ENCODE measurements at regions not wholly inside any gene's neighbourhood (a gene's known extent, or its start where the extent isn't known, plus 50 kb on each side); places are given as distances from the start of the nearest gene placed in this dataset.
"Not testable (repeated sequence)": the region's sequence is repeated elsewhere in the genome, so short reads cannot be mapped to it uniquely, and the experiment has no call there.

- peak; percentile 42 to 74 for DNase-seq
- WGBS, 2 donors = 69% methylated on average over 27 of the region's 27 CpGs
Observed at GRCh38 chr14:104304451-104305351, 166.3 kb downstream of the KIF26A start.

GRCh38 chr14:104305511-104306449 is 167.4 kb downstream of the KIF26A start:
- Histone ChIP-seq H3K27ac (ENCODE audit: low read depth in 1 of 2, low read length in 2 of 2) (no peak overlapping the region), H3K4me3 (ENCODE audit: low read length in 2 of 2) (no peak overlapping the region), H3K36me3 (ENCODE audit: control insufficient read depth in 1 of 2, insufficient read depth in 2 of 2, low read length in 1 of 2) (no peaks in the 10 kb centered on the region), H3K9me3 (ENCODE audit: control insufficient read depth, low read length) (no peaks in the 10 kb centered on the region), H3K4me1 (ENCODE audit: control insufficient read depth in 1 of 2, insufficient read depth in 2 of 2, low read length in 2 of 2) (no peaks in the 10 kb centered on the region), H3K27me3 (ENCODE audit: control insufficient read depth in 1 of 2, insufficient read depth in 2 of 2, low read length in 1 of 2) (no peaks in the 10 kb centered on the region)
- WGBS, 2 donors = 81 to 85% methylated on average over 29 of the region's 29 CpGs
- ATAC-seq (ENCODE audit: low FRiP score) (no peak), DNase-seq (peak; percentile 18 to 46)
- intact Hi-C loops (cut with DNase I) = no loop called here

More at GRCh38 chr14:104304451-104305351, 166.3 kb downstream of the KIF26A start:
- Histone ChIP-seq H3K27me3 (ENCODE audit: control insufficient read depth in 1 of 2, insufficient read depth in 2 of 2, low read length in 1 of 2) (no peaks in the 10 kb centered on the region), H3K36me3 (ENCODE audit: control insufficient read depth in 1 of 2, insufficient read depth in 2 of 2, low read length in 1 of 2) (no peaks in the 10 kb centered on the region), H3K4me1 (ENCODE audit: control insufficient read depth in 1 of 2, insufficient read depth in 2 of 2, low read length in 2 of 2) (no peaks in the 10 kb centered on the region), H3K9me3 (ENCODE audit: control insufficient read depth, low read length) (no peaks in the 10 kb centered on the region), H3K27ac (ENCODE audit: low read depth in 1 of 2, low read length in 2 of 2) (no peak overlapping the region), H3K4me3 (ENCODE audit: low read length in 2 of 2) (no peak overlapping the region)
- peak; percentile 20 for ATAC-seq (ENCODE audit: low FRiP score)
- intact Hi-C loops (cut with DNase I) = no loop called here

- DNase-seq = peak; percentile 24 to 54
- 71 to 73% methylated on average over 17 of the region's 17 CpGs for WGBS, 2 donors
- Histone ChIP-seq H3K27me3 (ENCODE audit: control insufficient read depth in 1 of 2, insufficient read depth in 2 of 2, low read length in 1 of 2) (no peaks in the 10 kb centered on the region), H3K4me1 (ENCODE audit: control insufficient read depth in 1 of 2, insufficient read depth in 2 of 2, low read length in 2 of 2) (no peaks in the 10 kb centered on the region), H3K27ac (ENCODE audit: low read depth in 1 of 2, low read length in 2 of 2) (no peak overlapping the region), H3K9me3 (ENCODE audit: control insufficient read depth, low read length) (no peaks in the 10 kb centered on the region), H3K4me3 (ENCODE audit: low read length in 2 of 2) (no peak overlapping the region), H3K36me3 (ENCODE audit: control insufficient read depth in 1 of 2, insufficient read depth in 2 of 2, low read length in 1 of 2) (no peaks in the 10 kb centered on the region)
- ATAC-seq (ENCODE audit: low FRiP score) = no peak
- intact Hi-C loops (cut with DNase I) = no loop called here
Observed at GRCh38 chr14:104306450-104307040, 168.2 kb downstream of the KIF26A start.

- WGBS, 2 donors = 64 to 74% methylated on average over 6 to 7 of the region's 7 CpGs
Observed at GRCh38 chr14:104307246-104307626, 168.8 kb downstream of the KIF26A start.

GRCh38 chr14:104307627-104308401 is 169.4 kb downstream of the KIF26A start:
- peak; percentile 47 for ATAC-seq (ENCODE audit: low FRiP score)
- no peak overlapping the region for H3K4me3 ChIP-seq (ENCODE audit: low read length in 2 of 2)
- H3K27me3 ChIP-seq (ENCODE audit: control insufficient read depth in 1 of 2, insufficient read depth in 2 of 2, low read length in 1 of 2) = no peaks in the 10 kb centered on the region
- no peak overlapping the region for H3K27ac ChIP-seq (ENCODE audit: low read depth in 1 of 2, low read length in 2 of 2)
- peak; percentile 35 to 70 for DNase-seq
- 88% methylated on average over 25 of the region's 25 CpGs for WGBS, 2 donors
- intact Hi-C loops (cut with DNase I) = no loop called here
- no peaks in the 10 kb centered on the region for H3K9me3 ChIP-seq (ENCODE audit: control insufficient read depth, low read length)
- no peaks in the 10 kb centered on the region for H3K36me3 ChIP-seq (ENCODE audit: control insufficient read depth in 1 of 2, insufficient read depth in 2 of 2, low read length in 1 of 2)
- H3K4me1 ChIP-seq (ENCODE audit: control insufficient read depth in 1 of 2, insufficient read depth in 2 of 2, low read length in 2 of 2) = no peaks in the 10 kb centered on the region

More at GRCh38 chr14:104307246-104307626, 168.8 kb downstream of the KIF26A start:
- no peaks in the 10 kb centered on the region for H3K36me3 ChIP-seq (ENCODE audit: control insufficient read depth in 1 of 2, insufficient read depth in 2 of 2, low read length in 1 of 2)
- DNase-seq (peak; percentile 32 to 63), ATAC-seq (ENCODE audit: low FRiP score) (no peak)
- no peaks in the 10 kb centered on the region for H3K4me1 ChIP-seq (ENCODE audit: control insufficient read depth in 1 of 2, insufficient read depth in 2 of 2, low read length in 2 of 2)
- no peak overlapping the region for H3K27ac ChIP-seq (ENCODE audit: low read depth in 1 of 2, low read length in 2 of 2)
- no peak overlapping the region for H3K4me3 ChIP-seq (ENCODE audit: low read length in 2 of 2)
- intact Hi-C loops (cut with DNase I) = no loop called here
- H3K9me3 ChIP-seq (ENCODE audit: control insufficient read depth, low read length) = no peaks in the 10 kb centered on the region
- H3K27me3 ChIP-seq (ENCODE audit: control insufficient read depth in 1 of 2, insufficient read depth in 2 of 2, low read length in 1 of 2) = no peaks in the 10 kb centered on the region

- H3K9me3 ChIP-seq (ENCODE audit: control insufficient read depth, low read length); intact Hi-C loops (cut with DNase I); H3K27me3 ChIP-seq (ENCODE audit: control insufficient read depth in 1 of 2, insufficient read depth in 2 of 2, low read length in 1 of 2); H3K4me3 ChIP-seq (ENCODE audit: low read length in 2 of 2); H3K27ac ChIP-seq (ENCODE audit: low read depth in 1 of 2, low read length in 2 of 2); H3K4me1 ChIP-seq (ENCODE audit: control insufficient read depth in 1 of 2, insufficient read depth in 2 of 2, low read length in 2 of 2); DNase-seq; H3K36me3 ChIP-seq (ENCODE audit: control insufficient read depth in 1 of 2, insufficient read depth in 2 of 2, low read length in 1 of 2); ATAC-seq (ENCODE audit: low FRiP score): not testable (repeated sequence)
- 78 to 79% methylated on average over 10 of the region's 10 CpGs for WGBS, 2 donors
Observed at GRCh38 chr14:104308534-104308933, 170.1 kb downstream of the KIF26A start.

- H3K4me3 ChIP-seq (ENCODE audit: low read length in 2 of 2) = no peak overlapping the region
- no peaks in the 10 kb centered on the region for H3K9me3 ChIP-seq (ENCODE audit: control insufficient read depth, low read length)
- peak; percentile 20 to 67 for DNase-seq
- no peaks in the 10 kb centered on the region for H3K27me3 ChIP-seq (ENCODE audit: control insufficient read depth in 1 of 2, insufficient read depth in 2 of 2, low read length in 1 of 2)
- no peak for ATAC-seq (ENCODE audit: low FRiP score)
- H3K36me3 ChIP-seq (ENCODE audit: control insufficient read depth in 1 of 2, insufficient read depth in 2 of 2, low read length in 1 of 2) = no peaks in the 10 kb centered on the region
- 77 to 78% methylated on average over 8 of the region's 8 CpGs for WGBS, 2 donors
- H3K4me1 ChIP-seq (ENCODE audit: control insufficient read depth in 1 of 2, insufficient read depth in 2 of 2, low read length in 2 of 2) = no peaks in the 10 kb centered on the region
- no peak overlapping the region for H3K27ac ChIP-seq (ENCODE audit: low read depth in 1 of 2, low read length in 2 of 2)
- intact Hi-C loops (cut with DNase I) = no loop called here
Observed at GRCh38 chr14:104309657-104310369, 171.4 kb downstream of the KIF26A start.
